ENCODE measurements at regions not wholly inside any gene's neighbourhood (a gene's known extent, or its start where the extent isn't known, plus 50 kb on each side); places are given as distances from the start of the nearest gene placed in this dataset.
"Not testable (repeated sequence)": the region's sequence is repeated elsewhere in the genome, so short reads cannot be mapped to it uniquely, and the experiment has no call there.

DNA sequence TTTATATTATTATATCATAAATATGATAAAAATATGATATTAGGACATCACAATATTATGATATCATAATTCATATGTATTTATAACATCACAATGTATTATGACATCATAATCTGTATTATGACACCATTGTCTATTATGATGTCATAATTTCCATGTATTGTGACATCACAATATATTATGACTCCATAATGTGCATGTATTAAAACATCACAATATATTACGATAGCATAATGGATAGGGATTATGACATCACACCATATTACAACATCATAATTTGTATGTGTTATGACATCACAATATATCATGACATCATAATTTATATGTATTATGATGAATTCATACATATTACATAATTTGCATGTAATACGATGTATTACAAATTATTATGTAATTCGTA is 1755.9 kb downstream of the TP53TG3F start:
- intact Hi-C loops (cut with micrococcal nuclease) = no loop called here
- Mint-ChIP-seq H3K4me1 (ENCODE audit: low read depth) (no peaks in the 10 kb centered on the region), H3K36me3 (ENCODE audit: low read depth) (no peaks in the 10 kb centered on the region), H3K27ac (no peak overlapping the region), H3K9me3 (peaks cover 13% of the 10 kb centered on the region), H3K4me3 (no peak overlapping the region), H3K27me3 (no peaks in the 10 kb centered on the region)
- ChIA-PET CTCF (no interaction called here), POLR2A (no interaction called here)
- no peak for ATAC-seq
- no peak for DNase-seq
- TF ChIP-seq, protein P1, sequence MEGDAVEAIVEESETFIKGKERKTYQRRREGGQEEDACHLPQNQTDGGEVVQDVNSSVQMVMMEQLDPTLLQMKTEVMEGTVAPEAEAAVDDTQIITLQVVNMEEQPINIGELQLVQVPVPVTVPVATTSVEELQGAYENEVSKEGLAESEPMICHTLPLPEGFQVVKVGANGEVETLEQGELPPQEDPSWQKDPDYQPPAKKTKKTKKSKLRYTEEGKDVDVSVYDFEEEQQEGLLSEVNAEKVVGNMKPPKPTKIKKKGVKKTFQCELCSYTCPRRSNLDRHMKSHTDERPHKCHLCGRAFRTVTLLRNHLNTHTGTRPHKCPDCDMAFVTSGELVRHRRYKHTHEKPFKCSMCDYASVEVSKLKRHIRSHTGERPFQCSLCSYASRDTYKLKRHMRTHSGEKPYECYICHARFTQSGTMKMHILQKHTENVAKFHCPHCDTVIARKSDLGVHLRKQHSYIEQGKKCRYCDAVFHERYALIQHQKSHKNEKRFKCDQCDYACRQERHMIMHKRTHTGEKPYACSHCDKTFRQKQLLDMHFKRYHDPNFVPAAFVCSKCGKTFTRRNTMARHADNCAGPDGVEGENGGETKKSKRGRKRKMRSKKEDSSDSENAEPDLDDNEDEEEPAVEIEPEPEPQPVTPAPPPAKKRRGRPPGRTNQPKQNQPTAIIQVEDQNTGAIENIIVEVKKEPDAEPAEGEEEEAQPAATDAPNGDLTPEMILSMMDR (IDR thresholded peaks at IDR 0.05) = no peak

DNA sequence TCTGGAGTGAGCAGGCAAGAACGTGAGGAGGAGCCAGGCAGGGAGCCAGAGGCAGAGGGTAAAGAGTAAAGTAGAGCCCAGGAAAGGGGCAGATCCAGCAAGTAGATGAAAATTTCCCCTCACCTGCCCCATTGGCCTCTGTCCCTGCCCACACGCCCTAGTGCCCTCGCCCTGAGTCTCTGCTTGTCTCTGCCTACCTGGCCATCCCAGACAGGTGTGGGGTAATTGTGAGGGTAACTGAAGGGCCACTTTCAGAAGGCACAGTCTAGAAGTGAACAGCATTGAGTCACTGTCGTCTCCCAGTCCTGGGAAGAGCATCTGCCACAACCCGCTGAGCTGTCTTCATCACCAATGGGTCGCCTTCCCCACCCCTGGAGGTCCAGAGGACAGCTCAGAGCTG is 1756.8 kb downstream of the TP53TG3F start:
- H3K27ac Mint-ChIP-seq; POLR2A ChIA-PET; H3K36me3 Mint-ChIP-seq (ENCODE audit: low read depth); H3K4me3 Mint-ChIP-seq; DNase-seq; H3K4me1 Mint-ChIP-seq (ENCODE audit: low read depth); intact Hi-C loops (cut with micrococcal nuclease); H3K27me3 Mint-ChIP-seq; ATAC-seq; CTCF ChIA-PET: not testable (repeated sequence)
- H3K9me3 Mint-ChIP-seq = peaks cover 15% of the 10 kb centered on the region

DNA sequence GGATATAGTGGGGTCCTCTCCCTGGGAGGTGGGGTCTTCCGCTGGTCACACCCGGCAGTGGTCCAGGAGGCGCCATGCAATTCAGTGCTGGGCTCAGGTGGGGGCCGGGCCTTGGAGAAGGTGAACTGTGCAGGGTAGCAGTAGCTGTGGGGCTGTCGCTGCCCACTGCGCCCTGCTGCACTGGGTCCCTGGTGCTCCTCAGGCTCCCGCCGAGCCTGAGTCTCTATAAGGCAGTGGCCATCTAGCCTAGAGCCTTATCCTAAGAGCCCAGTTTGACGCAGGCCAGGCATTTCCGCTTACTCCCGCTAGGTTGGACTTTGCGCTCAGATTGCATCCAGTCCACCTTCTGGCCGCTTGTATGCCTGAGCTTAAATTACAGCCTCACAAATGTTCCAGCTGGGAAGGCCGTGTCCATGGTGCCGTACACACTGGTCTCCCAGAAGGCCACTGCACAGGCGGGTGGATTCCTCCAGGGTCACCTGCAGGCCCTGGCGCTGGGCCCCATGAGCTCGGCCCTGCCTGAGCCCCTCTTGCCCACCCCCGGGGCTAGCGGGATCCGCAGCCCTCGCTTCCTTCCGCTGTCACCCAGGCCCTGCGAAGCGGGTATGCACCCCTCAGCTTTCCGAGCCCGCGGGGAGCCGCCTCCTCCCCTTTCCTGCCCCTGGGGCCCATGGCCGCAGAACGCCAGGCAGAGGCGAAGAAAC is 1762.2 kb downstream of the TP53TG3F start:
- ATAC-seq (no peak), DNase-seq (no peak)
- ChIA-PET CTCF (no interaction called here), POLR2A (no interaction called here)
- TF ChIP-seq, protein P1 (IDR thresholded peaks at IDR 0.05) = no peak
- Mint-ChIP-seq H3K4me1 (ENCODE audit: low read depth) (no peaks in the 10 kb centered on the region), H3K9me3 (peaks cover 8% of the 10 kb centered on the region), H3K4me3 (no peak overlapping the region), H3K36me3 (ENCODE audit: low read depth) (no peaks in the 10 kb centered on the region), H3K27ac (no peak overlapping the region), H3K27me3 (no peaks in the 10 kb centered on the region)
- intact Hi-C loops (cut with micrococcal nuclease) = no loop called here

DNA sequence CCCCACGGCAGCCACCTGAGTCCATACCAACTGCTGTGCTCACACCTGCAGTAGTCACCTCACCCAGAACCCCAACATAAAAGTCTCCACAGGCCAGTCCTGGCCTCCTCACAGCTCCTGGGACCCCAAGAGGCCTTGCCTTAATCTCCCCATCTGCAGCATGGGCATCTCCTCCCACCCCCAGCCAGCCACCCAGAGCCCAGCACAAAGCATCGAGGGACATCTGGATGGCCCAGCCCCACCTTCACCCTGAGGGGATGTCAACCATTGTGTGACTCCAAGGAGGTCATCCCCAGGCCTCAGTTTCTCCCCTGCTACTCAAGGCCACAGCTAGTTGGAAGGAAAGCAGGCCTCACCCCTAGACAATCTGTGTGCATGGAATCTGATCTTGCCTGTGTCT is 1775.3 kb downstream of the TP53TG3F start:
- Mint-ChIP-seq H3K4me3 (no peak overlapping the region), H3K36me3 (ENCODE audit: low read depth) (no peaks in the 10 kb centered on the region), H3K27ac (no peak overlapping the region), H3K4me1 (ENCODE audit: low read depth) (no peaks in the 10 kb centered on the region), H3K9me3 (peaks cover 12% of the 10 kb centered on the region), H3K27me3 (no peaks in the 10 kb centered on the region)
- ATAC-seq = no peak
- CTCF ChIA-PET = no interaction called here
- TF ChIP-seq, protein P1 (IDR thresholded peaks at IDR 0.05) = no peak
- POLR2A ChIA-PET = no interaction called here
- intact Hi-C loops (cut with micrococcal nuclease) = no loop called here
- DNase-seq = no peak

DNA sequence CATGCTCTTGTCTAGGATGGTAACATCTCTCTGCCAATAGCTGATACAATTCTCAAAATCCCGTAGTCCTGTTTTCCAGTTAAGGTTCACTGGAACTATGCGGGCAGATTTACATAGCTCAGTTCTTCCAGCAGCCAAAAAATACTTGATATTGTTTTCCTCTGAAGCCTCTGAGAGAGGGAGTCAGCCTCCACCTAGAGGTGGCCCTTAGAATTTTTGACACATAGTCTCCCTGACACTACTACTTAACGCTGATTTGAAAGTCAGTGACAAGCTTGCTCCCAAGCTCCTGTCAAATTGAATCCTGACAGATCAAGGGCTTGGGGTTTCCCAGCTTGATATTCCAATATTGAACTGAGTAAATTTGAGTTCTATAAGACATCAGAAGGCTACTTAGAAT is 1780.1 kb downstream of the TP53TG3F start:
- intact Hi-C loops (cut with micrococcal nuclease) = no loop called here
- H3K9me3 Mint-ChIP-seq = peaks cover 9% of the 10 kb centered on the region
- no peak overlapping the region for H3K27ac Mint-ChIP-seq
- ChIA-PET POLR2A (no interaction called here), CTCF (no interaction called here)
- TF ChIP-seq, protein P1 (IDR thresholded peaks at IDR 0.05) = no peak
- H3K4me1 Mint-ChIP-seq (ENCODE audit: low read depth) = no peaks in the 10 kb centered on the region
- H3K4me3 Mint-ChIP-seq = no peak overlapping the region
- ATAC-seq (no peak), DNase-seq (no peak)
- H3K27me3 Mint-ChIP-seq = no peaks in the 10 kb centered on the region
- H3K36me3 Mint-ChIP-seq (ENCODE audit: low read depth) = no peaks in the 10 kb centered on the region

DNA sequence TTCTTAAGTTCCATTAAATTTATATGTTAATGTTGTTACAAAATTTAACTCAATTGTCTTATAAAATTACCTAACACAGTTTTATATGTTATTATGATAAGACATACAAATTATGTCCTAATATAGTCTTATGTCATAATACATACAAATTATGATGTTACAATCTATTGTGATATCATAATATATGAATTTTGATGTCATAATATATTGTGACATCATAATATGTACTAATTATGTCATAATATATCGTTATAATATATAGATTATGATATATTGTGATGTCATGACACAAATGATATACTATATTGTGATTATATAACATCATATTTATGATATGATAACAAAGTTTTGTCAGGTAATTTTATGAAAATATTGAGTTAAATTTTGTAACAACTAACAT is 1789.6 kb downstream of the TP53TG3F start:
- no peak for DNase-seq
- CTCF ChIA-PET = no interaction called here
- no peak overlapping the region for H3K27ac Mint-ChIP-seq
- H3K9me3 Mint-ChIP-seq = peaks cover 23% of the 10 kb centered on the region
- TF ChIP-seq, protein P1 (IDR thresholded peaks at IDR 0.05) = no peak
- H3K36me3 Mint-ChIP-seq (ENCODE audit: low read depth) = no peaks in the 10 kb centered on the region
- no peaks in the 10 kb centered on the region for H3K27me3 Mint-ChIP-seq
- ATAC-seq = no peak
- POLR2A ChIA-PET = no interaction called here
- intact Hi-C loops (cut with micrococcal nuclease) = no loop called here
- no peaks in the 10 kb centered on the region for H3K4me1 Mint-ChIP-seq (ENCODE audit: low read depth)
- no peak overlapping the region for H3K4me3 Mint-ChIP-seq

All from activated CD8-positive, alpha-beta T cell treated with anti-CD3 and anti-CD28 coated beads for 36 hours (primary cell).